HL-60 (cell line): ENCODE measurements at regions not wholly inside any gene's neighbourhood (a gene's known extent, or its start where the extent isn't known, plus 50 kb on each side); places are given as distances from the start of the nearest gene placed in this dataset.

Experiments
- DNase-seq, 2 experiments: peaks; one replicate each; pipeline ENCODE4 v3.0.0-alpha.2; 2010 to 2020; ENCODE audit warnings: low read depth in 1 of 2, low spot score in 1 of 2
- H3K27ac ChIP-seq: fragments of 250-450 bp; sonication (Bioruptor Pico); replicated peaks from 2 replicates; pipeline ENCODE4 v1.5.1; 2020; ENCODE audit warnings: mild to moderate bottlenecking, moderate library complexity
- H3K27me3 ChIP-seq: fragments of 250-450 bp; sonication (Bioruptor Pico); 2 replicates; pipeline ENCODE4 v1.5.1; 2021; ENCODE audit warnings: mild to moderate bottlenecking, moderate library complexity; ENCODE audit not compliant: insufficient read depth, poor library complexity, severe bottlenecking
- H3K4me3 ChIP-seq: replicated peaks from 2 replicates; pipeline ENCODE4 v1.5.1; 2011; ENCODE audit warnings: mild to moderate bottlenecking, control low read depth, low read length; ENCODE audit not compliant: insufficient read depth
- CTCF ChIP-seq: IDR thresholded peaks from one replicate; pipeline ENCODE4 v1.5.1; 2011; ENCODE audit warnings: low read length, control low read depth, inconsistent platforms; ENCODE audit not compliant: insufficient read depth
- GABPA ChIP-seq: IDR thresholded peaks from 2 replicates; pipeline ENCODE4 v1.6.1; 2012; ENCODE audit warnings: low read depth
- POLR2AphosphoS5 ChIP-seq: IDR thresholded peaks from 2 replicates; pipeline ENCODE4 v1.6.1; 2012; ENCODE audit warnings: low read depth
- REST ChIP-seq: IDR thresholded peaks from 2 replicates; pipeline ENCODE4 v1.6.1; 2012; ENCODE audit warnings: low read depth; ENCODE audit not compliant: insufficient replicate concordance
- SPI1 ChIP-seq: IDR thresholded peaks from 2 replicates; pipeline ENCODE4 v1.6.1; 2012; ENCODE audit warnings: low read depth, mild to moderate bottlenecking, borderline replicate concordance

- Histone ChIP-seq H3K27me3 (no peaks in the 10 kb centered on the region), H3K27ac (no peak overlapping the region), H3K4me3 (no peak overlapping the region)
- TF ChIP-seq CTCF (no peak), REST (no peak), POLR2AphosphoS5 (no peak), GABPA (no peak)
- DNase-seq, result no peak
These were observed 109.9 kb downstream of the OAT start for GRCh38 chr10:124308811-124309210.

GRCh38 chr10:124308056-124308645 lies 110.6 kb downstream of the OAT start:
- H3K4me3 ChIP-seq, result no peak overlapping the region
- TF ChIP-seq REST (no peak), SPI1 (no peak), POLR2AphosphoS5 (no peak), GABPA (no peak), CTCF (no peak)
- H3K27ac ChIP-seq, result no peak overlapping the region
- no peak for DNase-seq
- no peaks in the 10 kb centered on the region for H3K27me3 ChIP-seq

GRCh38 chr10:124307591-124307990 lies 111.1 kb downstream of the OAT start:
- H3K27me3 ChIP-seq, result no peaks in the 10 kb centered on the region
- TF ChIP-seq POLR2AphosphoS5 (no peak), SPI1 (no peak), GABPA (no peak), REST (no peak), CTCF (no peak)
- H3K4me3 ChIP-seq, result no peak overlapping the region
- DNase-seq, result no peak
- no peak overlapping the region for H3K27ac ChIP-seq
